GM21390 (cell line): ENCODE measurements at regions not wholly inside any gene's neighbourhood (a gene's known extent, or its start where the extent isn't known, plus 50 kb on each side); places are given as distances from the start of the nearest gene placed in this dataset.

Source experiments
- ATAC-seq: cut with Tn5 transposase; IDR thresholded peaks from one replicate; pipeline ENCODE4 v1.9.1; 2021; ENCODE audit not compliant: unreplicated experiment

DNA sequence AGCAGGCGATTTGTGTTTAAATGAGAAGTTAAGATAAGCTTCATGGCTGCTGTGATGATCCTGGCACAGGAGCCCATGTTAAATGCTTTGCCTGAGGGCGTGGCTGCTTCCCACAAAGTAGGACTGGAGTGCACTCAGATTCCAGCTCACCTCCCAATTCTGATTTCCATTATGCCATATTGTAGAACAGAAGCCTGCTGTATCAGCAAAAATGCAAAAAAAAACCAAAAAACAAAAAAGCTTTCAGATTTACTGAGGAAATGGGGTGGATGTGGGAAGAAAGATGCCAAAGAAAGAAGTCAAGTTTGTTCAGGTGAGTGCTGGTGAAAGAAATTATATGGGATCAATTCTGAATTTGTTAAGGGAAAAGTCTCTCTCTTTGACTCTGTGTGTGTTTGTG is 610.4 kb upstream of the NETO1 start:
- ATAC-seq: no peak

DNA sequence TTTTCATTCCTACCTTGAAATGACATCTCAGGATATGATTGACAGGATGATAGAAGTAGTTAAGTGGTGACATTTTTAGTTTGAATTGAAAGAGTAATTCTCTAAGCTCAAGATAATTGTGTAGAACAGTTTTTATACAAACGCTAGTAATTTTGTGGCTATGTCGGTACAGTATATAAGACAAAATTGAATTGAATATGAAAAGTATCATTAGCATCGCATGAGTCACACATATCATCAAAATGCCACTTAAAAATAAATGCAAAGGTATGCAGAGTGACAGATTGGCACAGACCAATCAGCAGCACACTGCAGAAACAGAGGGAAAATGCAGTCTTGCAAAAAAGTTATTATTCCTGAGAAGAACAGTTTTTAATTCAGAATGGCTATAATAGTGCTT is 608.2 kb upstream of the NETO1 start:
- ATAC-seq: no peak

DNA sequence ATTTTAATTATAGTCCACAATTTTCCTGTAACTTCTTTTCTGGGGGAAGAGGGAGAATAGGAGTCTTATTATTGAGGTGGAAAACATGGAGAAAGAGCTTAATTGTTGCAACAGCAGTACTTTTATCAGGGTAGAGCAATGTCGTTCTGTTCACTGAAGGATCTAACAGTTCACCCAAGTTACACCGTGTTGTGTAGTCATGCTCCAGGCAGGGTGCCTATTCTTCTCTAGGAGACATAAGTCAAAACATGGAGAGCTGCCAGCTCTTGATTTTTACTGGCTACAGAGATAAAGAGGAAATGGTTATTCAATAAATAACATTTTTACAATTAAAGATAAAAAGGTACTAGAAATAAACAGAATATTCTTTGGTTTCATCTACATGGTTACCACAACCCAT is 594.3 kb upstream of the NETO1 start:
- no peak for ATAC-seq

DNA sequence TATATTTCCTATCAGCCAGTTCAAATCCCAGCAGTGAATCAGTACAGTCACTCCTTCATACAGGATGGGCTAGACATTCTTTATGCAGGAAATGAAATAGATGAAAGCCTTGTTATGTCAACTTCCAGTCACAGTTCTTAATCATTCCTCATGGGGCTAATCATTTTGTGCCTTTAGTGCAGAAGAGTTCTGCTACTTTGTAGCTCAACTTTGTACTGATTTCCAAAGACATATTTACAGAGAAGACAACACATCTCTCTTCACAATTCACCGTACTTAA is 593.9 kb upstream of the NETO1 start:
- ATAC-seq: no peak

DNA sequence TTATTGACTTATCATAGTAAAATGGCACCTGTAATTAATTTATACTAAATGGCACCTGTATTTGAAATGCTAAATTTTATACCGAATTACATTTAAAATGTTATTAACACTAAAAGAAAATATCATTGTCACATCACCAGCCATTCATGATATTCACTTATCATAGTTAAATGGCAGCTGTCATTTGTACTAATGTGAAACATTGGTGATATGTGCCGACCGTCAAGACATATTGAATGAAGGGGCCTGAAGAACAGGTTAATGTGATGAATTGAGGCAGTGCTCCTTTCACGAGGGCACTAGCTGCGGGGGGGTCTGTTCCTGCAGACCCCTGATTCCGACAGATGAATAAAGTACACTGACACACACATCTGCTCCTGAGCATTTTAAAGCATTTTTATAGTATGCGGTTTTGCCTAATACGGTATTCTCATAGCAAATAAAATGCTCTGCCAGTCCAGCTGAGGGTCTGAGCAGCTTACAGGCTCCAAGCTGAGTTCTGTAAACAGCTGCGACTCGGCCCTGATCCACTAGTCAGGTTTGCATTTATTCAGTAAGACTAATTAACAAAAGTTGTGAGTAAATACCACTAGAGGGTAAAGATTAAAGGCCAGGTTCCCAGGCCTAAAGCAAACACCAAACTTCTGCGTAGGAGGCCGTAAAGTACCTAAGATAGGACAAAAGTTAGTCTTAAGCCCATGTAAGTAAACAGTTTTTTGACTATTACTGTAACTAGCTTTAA is 593.4 kb upstream of the NETO1 start:
- ATAC-seq: no peak

DNA sequence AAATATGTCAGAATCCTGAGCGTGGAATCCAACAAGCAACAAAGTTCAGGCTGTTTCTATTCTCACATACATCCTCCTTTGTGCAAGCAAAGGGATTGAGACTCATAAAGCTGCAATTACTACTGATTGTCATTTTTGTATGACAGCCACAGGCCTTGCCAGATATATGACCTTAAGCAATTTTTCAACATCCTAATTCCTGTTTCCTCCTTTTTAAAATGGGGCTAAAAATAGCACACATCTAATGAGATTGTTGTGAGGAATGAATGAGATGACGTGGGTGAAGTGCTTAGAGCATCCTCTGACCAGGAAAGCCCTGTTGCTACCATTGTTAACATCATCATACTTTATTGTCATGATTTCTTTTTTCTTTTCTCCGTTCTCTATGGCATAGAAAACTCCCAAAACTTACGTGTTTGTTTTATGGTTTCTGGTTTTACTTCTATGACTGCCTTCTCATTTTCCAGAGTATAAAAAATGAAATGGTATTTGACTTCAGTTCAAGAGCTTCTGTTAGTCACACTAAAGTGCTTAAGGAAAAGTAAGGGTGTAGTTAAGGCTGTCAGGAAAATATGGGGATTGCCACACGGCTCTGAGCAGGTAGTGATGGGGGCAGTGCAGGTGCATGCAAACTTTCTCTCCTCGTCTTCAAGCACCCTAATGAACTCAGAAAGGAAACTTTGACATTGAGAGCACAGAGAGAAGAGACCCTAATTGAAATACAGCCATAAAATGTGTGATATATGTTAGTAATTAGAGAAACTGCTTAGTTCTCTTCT is 590.6 kb upstream of the NETO1 start:
- ATAC-seq: no peak

DNA sequence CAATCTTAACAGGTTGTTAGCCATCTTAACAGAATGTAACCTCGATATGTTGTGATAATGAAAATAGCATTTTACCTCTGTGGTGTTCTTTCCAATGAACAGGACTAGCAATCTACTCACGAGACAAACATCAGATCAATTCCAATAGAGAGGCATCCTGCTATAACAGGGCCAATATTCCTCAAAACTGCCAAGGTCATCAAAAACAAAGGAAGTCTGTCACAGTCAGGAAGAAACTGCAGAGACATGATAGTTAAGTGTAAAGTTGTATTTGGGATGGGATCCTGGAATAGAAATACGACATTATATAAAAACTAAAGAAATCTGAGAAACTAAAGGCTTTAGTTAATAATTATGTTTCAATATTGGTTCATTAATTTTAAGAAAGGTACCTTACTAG is 588.9 kb upstream of the NETO1 start:
- ATAC-seq: no peak

DNA sequence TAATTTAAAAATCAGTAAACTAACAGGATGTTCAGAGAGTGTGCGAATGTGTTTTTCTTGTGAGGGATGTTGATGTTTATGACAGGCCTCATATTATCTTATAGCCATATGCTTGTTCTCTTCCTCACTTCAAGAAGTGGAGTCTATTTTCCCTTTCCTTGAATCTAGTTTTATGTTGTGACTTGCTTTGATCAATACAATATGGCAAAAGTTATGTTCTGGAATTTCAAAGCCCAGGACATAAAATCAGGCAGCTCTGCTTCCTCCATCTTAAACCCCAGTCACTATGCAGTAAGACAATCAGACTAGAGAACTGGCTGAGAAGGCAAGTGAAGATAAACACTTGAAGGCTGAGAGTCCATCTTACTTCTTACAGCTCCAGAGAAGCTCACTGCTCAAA is 585.1 kb upstream of the NETO1 start:
- ATAC-seq: no peak

DNA sequence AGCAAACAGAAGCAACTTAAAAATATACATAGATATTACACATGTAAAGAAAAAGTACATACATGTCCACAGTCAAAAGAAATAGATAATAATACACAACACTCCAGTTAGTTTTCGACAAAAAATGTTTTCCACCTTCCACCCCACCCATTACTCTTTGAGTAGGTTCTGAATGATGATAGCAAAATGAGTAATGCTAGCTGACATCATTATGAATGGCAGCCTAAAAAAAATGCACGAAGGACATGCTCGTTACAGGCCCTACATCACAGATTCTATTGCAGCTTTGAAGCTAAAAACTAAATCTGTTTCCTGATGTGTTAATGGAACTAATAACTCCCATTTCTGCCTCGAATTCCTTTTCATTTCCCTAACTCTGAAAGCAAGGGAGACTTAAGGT is 578.7 kb upstream of the NETO1 start:
- no peak for ATAC-seq

DNA sequence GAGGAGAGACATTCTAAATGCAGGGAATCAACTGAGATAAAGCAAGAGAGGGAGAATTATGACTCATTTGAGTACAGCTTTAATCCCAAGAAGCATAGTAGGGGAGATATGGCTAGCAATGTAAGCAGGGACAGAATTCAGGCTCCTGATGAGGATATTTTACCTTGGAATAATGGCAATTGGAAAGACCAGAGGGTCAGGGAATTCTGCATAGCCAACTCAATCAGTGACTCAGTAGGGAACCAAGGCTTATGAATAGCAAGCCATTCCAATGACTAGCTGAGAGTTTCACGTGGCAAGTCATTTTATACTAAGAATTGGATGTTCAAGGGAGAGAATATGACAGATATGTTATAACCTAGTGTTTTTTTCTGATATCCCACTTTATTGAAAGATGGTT is 563.8 kb upstream of the NETO1 start:
- no peak for ATAC-seq

DNA sequence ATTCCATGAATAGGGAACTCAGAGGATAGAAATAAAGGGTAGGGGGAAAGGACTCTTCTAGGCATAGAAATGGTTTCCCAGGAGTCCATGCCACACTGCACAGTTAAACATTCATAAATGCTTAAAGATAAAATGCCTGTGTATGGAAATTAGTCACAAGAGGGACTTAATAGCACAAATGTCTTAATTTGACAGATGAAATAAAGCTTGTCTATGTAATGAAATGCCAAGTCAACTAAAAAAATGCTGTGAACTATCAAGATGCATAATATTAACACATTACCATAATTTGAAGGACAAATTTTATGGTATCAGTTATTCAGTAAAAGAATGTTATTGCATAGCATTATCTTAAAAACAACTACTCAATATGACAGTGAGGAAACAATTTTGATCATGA is 553.2 kb upstream of the NETO1 start:
- ATAC-seq: no peak

DNA sequence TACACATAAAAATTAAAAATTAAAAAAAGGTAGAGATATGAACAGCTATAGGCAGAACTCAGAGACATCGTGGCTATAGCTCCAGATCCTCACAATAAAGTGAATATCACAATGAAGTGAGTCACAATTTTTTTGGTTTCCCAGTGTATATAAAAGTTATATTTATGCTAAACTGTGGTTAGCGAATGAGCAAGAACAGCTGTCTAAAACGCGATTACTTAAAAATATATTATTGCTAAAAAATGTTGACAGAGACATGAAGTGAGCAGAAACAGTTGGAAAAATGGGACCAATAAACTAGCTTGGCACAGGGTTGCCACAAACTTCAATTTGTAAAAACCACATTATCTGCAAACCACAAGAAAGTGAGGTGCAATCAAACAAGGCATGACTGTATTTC is 551.7 kb upstream of the NETO1 start:
- no peak for ATAC-seq

DNA sequence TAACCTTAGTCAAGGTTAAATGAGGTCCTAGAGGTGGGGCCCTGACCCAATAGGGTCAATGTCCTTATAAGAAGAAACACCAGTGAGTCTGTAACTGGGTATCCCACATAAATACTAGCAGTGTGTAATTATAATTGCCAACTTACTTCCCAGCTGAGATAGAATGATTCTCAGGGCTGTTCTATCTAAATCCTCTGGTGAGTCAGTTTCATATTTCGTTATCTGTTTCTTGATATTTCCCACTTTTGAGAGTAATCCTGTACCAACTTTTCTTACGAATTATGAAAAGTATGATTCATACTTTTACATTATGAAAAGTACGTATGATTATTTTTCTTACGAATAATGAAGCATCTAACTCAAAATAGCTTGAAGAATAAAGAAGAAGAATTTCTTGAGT is 546.8 kb upstream of the NETO1 start:
- no peak for ATAC-seq

DNA sequence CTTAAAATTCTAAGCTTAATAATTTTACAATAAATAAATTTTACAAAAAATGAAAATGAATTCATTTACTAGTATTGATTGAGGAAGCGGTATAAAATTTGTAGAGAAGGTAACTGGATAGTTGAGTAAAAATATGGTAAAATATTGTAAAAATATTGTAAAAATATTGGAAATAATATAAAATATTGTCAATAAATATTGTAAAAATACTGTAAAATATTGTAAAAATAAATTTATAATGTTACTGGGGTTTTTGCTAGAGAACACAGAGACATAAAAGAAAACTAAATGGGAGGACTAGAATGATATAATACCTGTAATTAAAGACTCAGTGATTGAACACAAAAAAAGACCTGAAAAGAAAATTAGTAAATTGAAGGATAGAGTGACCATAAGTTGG is 546.3 kb upstream of the NETO1 start:
- no peak for ATAC-seq

DNA sequence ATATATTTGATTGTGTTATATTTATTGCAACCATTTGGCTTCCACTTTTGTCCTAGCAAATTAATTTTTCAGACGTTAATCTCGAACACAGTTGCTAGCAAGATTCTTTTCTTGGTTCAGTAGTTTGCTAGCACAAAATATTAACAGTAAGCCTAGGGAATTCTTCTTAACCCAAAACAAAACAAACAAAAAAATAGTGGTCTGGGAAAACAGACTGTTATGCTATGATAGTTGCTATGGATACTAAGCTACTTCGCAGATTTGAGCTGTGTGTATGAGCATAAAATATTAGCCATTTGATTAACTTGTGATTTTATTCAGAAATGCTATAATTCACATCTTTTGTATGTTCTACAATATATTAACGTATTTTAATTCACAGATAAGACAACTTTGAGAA is 541.5 kb upstream of the NETO1 start:
- ATAC-seq: no peak

DNA sequence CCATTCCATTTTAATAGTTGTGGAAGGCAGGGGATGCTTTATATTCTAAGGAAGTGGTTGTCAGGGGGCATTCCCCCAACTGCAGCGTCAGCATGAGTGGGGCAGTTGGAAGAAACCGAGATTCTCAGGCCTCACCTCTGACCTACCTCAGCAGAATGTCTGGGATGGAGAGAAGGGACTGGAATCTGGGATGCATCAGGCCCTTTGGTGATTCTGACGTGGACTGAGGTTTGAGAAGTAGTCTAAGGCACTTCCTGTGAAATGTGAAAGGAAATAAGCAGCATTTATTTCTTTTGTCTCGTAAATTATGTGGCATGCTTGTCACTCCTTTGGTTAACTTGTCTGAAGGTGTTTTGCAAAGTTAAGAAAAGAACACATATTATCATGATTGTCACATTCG is 540.7 kb upstream of the NETO1 start:
- no peak for ATAC-seq

DNA sequence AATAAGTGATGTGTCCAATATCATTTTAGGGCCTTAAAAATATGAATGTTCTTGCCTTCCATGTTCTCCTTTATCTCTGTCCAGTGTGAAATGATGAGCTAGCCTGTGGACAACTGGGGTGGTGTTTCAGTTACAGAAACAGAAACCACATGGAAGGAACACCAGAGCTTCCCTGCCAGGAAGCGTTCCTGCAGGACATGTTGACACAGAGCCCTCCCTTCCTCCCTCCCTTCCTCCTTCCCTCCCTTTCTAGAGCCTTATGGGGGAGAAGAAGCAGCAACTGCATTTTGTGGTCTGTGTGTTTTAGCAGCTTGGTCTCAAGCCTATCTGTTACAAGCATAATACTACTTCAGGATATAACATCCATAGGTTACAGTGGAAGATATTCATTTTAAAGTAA is 539.7 kb upstream of the NETO1 start:
- no peak for ATAC-seq

DNA sequence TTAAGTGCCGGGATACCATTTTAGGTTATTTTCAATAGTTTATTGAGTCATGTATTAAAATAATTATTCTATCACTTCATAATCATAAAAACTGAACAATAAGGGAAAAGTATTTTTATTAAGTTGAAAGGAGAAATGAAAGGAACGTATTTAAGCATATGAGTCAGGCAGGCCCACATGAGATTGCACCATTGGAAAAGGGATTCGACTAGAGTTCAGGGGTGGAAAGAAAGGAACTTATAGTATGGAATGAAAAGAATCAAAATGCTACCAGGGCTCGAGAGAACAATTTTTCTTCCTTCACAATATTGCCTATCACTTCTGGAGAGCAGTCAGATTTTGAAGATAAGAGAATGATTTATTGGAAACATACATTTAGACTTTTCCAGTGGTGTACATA is 516.5 kb upstream of the NETO1 start:
- ATAC-seq: no peak

DNA sequence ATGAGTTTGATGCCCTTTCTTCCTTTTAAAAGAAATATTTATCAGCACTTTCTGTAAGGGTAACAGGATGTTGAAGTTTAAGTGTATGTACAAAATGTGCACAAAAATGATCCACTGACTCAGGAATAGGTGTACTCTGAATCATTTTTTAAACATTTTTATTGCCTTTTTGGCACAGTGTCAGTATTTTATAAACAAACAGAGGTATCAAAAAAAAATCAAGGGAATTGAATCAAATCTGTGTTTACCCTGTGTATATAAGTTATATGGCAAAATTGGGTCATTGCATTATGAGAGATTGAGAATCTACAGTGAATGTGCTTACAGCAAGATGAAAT is 513.9 kb upstream of the NETO1 start:
- no peak for ATAC-seq

DNA sequence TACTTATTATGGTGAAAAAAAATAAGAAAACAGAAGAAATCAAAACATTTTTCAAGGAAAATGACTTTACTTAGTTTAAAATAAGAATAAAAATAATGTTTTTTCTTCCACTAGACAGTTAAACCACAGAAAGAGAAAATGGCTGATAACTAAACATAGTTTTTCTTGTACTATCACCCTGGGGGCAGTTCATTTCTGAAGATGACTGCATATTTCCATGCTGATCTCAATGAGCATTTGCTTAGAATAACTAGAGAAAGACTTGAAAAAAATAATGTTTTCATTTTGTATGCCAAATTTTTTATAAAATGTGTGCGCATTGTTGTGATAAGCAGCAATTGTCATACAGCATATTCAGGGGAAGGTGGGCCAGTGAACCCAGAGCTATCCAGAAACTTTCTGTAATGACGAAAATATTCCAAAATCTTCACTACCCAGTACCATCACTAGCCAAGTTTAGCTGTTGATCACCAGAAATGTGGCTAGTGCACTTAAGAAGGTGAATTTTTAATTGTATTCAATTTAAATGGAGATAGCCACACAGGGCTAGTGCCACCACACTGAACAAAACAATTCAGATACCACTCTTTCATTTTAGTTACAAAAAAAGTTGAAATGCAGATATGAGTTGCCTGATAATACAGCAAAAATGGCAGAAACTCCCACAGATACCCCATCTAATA is 513.4 kb upstream of the NETO1 start:
- no peak for ATAC-seq

DNA sequence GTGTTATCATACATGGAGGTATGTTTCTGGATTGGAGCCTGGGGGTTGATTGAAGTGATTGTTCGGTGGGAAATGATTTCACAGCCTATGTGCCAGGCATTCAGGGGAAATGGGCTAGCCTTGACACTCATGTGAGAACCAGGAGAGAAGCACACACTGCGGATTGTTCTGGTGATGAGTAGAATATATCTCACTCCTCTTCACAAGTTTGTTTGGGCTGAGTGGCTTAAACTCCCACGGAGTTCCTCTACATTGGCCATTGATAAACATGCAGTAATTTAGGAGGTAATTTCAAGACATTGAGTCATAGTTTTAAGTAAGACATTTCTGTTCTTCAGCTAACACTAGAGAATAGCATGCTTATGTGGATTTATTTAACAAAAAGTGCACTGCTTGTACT is 498.9 kb upstream of the NETO1 start:
- ATAC-seq: no peak

DNA sequence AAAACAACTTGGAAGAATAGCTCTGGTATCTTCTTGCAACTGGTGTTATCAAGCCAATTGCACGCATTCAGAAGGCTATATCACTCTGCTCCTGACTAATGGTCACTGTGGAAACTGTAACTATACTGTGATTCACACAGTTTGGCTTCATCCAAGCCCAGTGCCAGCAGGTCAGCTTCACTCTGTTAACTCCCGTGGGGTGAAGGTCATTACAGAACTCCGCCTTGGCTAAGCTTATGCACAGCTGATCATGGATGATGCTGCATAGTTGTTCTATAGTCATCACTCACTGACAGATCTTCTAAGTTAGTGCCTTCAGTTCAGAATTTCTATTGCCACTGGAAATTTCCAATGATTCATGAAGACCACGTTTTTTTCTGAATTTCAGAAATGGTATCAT is 497.2 kb upstream of the NETO1 start:
- ATAC-seq: no peak

DNA sequence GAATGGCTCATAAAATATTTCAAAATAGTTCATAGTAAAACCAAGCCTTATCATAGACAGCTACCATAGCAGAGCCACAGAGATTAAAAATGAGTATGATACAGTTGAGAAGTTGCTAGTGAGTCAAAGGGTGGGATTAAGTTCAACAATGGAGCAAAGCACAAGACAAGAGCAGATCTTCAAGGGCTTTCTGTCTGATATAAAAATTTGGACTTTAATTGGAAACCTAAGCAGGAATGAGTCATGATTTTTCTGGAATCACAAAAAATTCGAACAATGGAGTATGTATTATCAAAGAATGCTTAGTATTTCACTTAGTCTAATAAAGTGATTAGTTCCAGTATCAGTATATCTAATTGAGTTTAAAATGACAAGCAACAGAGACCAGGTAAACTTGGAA is 487.3 kb upstream of the NETO1 start:
- ATAC-seq: no peak
